ENCODE measurements at regions not wholly inside any gene's neighbourhood (a gene's known extent, or its start where the extent isn't known, plus 50 kb on each side); places are given as distances from the start of the nearest gene placed in this dataset.

GRCh38 chr14:32254952-32255679, 52.0 kb upstream of the RNU6-8 start:
- peak; percentile 41 to 58 (median 45) for DNase-seq (ENCODE audit: low read depth in 3 of 3, low spot score in 2 of 3)

DNA sequence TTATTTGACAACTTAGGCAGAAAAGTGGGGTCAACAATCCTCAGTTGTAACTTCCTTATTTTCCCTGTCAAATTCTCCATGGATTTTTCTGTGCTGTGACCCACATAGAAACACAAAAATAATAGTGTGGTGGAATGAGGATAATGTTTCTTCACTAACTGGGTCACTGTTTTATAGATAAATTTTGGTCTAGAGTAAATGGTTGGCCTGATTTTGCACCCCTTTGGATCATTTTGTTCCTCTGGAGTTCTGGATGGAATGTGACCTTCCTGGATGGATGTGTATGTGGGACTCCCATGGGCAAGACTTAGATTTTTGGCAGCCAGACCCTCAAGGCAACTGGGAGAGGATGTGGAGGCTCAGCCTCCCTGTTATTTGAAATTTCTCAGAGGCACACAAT, 52.7 kb upstream of the RNU6-8 start:
- no peak for DNase-seq (ENCODE audit: low read depth in 3 of 3, low spot score in 2 of 3)

DNA sequence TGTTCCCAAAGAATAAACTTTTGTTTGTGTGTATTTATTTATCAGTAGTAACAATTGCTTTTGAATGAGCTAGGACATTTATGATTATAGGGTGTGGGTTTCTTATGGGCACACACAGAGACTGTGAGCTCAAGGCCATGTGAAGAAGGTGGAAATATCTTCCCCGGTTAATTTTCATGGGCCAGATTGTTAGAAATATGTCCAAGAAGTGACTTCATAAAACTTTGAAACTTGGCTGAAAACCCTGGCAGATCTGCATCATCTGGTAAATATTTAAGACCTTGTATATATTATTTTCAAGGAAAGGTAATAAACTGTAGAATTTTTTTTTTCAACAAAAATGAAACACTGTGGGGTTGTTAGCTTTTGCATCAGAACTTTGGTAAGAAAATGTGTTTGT, 53.5 kb upstream of the RNU6-8 start:
- DNase-seq (ENCODE audit: low read depth in 3 of 3, low spot score in 2 of 3): no peak

DNA sequence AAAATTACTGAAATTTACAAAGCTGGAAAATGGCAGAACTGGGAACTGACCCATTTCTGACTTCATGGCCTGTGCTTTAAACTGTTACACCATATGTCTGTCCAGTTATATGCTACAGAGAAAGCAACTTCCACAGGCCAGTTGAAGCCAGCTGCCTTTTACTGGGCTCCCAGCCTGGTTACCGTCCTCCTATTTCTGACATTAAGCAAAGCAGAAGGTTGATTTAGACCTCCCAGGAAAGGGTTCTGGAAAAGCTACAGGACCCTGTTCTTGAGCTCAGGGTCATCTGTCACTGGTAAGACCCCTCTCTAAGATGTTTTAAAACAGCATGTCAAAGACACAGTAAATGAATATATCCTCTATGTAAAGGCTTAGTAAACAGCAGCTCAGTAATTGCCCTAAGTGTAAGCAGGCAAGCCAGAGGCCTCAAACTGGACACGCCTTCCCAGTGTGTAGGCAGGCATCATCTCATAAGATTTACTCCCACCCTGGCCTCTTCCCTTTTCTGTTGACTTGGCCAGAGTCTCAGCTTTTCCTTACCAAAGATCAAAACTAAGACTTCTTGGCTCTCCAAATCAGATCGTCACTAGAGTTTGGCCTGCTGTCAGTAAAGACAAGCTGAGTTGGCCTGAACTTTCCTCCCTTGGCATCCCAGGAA, 55.4 kb upstream of the RNU6-8 start:
- DNase-seq (ENCODE audit: low read depth in 3 of 3, low spot score in 2 of 3): no peak

DNA sequence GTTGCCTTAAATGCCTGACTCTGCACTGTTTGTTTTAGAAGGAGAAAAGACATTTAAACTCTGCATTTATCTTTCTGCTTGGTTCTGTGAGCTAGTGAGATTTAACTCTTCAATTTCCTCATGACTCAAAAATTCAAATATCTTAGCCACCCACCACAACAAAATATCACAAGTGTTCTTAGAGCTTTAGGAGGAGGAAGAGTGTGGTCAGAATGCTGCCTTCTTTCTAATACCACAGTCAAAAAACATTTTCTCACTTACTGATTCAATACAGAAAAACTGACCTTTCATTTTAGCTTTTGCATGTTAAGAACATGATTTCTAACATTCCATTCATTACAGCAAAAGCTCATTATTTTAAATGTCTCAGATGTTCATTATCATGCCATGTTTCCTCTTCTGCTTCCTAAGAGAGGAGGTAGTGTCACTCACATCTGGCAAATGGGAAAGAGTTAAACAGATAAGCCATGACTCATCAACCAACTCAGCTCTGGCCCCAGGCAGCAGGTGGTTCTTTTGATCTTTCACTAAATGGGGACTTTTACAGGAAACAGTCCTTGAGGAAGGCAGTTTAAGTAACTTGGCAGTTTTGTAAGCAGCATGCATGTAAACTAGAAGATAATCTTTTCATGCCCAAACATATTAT, 56.4 kb upstream of the RNU6-8 start:
- DNase-seq (ENCODE audit: low read depth in 3 of 3, low spot score in 2 of 3): no peak

- DNase-seq (ENCODE audit: low read depth in 3 of 3, low spot score in 2 of 3): no peak
Observed at GRCh38 chr14:32263939-32264567, 61.0 kb upstream of the RNU6-8 start.

DNA sequence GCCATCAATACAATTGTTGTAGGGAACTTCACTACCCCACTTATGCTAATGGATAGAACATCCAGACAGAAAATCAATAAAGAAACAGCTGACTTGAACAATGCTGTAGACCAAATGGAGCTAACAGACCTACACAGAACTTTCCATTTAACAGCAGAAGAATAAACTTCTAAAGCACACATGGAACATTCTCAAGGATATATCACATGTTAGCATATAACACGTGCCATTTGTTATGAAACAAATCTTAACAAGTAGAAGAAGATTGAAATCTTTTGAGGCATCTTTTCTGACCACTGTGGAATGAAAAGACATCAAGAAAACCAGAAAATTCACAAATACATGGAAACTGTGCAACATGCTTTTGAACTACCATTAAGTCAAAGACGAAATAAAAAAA, 62.5 kb upstream of the RNU6-8 start:
- no peak for DNase-seq (ENCODE audit: low read depth in 3 of 3, low spot score in 2 of 3)

- no peak for DNase-seq (ENCODE audit: low read depth in 3 of 3, low spot score in 2 of 3)
Observed at GRCh38 chr14:32277998-32278397, 51.1 kb upstream of the AKAP6 start.
